Tibial nerve (tissue), 4 donors: ENCODE measurements at regions not wholly inside any gene's neighbourhood (a gene's known extent, or its start where the extent isn't known, plus 50 kb on each side); places are given as distances from the start of the nearest gene placed in this dataset.

ENCODE experiments used
- DNase-seq, 2 donors: peaks; one replicate each; pipeline ENCODE4 v3.0.0-alpha.2; 2019; ENCODE audit warnings: low spot score in 2 of 2
- H3K27ac ChIP-seq, 4 donors: fragments of 200-600 bp; sonication (generic) in 3 of 4; one replicate each; pipeline ENCODE4 v1.5.1; 2017 to 2019; ENCODE audit warnings: mild to moderate bottlenecking in 1 of 4
- H3K27me3 ChIP-seq, 2 donors: fragments of 200-600 bp; sonication (generic) in 1 of 2; one replicate each; pipeline versions ENCODE4 v1.5.1 to v1.6.0; 2017 to 2019
- H3K36me3 ChIP-seq, 3 donors: fragments of 200-600 bp; sonication (generic); one replicate each; pipeline ENCODE4 v1.5.1; 2018 to 2019
- H3K4me1 ChIP-seq, 4 donors: fragments of 200-600 bp; sonication (generic) in 3 of 4; one replicate each; pipeline ENCODE4 v1.5.1; 2017 to 2019
- H3K4me3 ChIP-seq, 4 donors: fragments of 200-600 bp; sonication (generic) in 3 of 4; one replicate each; pipeline ENCODE4 v1.5.1; 2017 to 2019; ENCODE audit warnings: mild to moderate bottlenecking in 1 of 4, moderate library complexity in 1 of 4
- H3K9me3 ChIP-seq, 4 donors: fragments of 200-600 bp; sonication (generic) in 3 of 4; one replicate each; pipeline ENCODE4 v1.5.1; 2017 to 2019
- CTCF ChIP-seq, 5 experiments: fragments of 200-600 bp in 3 of 5; fragments of 450-650 bp in 2 of 5; sonication (generic) in 3 of 5; IDR thresholded peaks; one replicate each; pipeline ENCODE4 v1.5.1; 2016 to 2019; ENCODE audit warnings: antibody characterized with exemption in 5 of 5, mild to moderate bottlenecking in 3 of 5, moderate library complexity in 2 of 5
- WGBS, 2 donors: methylation state at CpG; one replicate each; pipeline ENCODE4 v1.1.5; 2018; 5-methylcytosine and 5-hydroxymethylcytosine counted together

DNA sequence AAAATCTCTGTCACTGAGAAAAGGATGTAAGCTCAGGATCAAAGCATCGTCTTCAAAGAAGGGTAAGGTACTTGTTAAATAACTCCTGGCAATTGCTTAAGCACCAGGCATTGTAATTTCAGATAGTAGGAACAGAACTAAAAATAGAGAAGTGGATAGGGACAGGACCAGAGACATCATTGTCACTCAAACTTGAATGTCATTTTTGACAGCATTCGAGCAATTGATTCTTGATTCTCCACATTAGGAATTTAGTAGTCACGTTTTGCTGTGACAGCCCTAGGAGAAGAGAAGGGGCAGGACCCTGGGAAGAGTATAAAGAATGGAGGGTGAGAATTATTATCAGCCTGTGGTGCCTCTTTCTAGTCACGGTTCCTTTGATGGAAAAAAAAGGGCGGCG is 50.1 kb upstream of the BACH2 start:
- no peaks in the 10 kb centered on the region for H3K27me3 ChIP-seq
- WGBS, 2 donors = 65 to 74% methylated on average over 6 of the region's 6 CpGs

More for the DNA sequence above, 50.1 kb upstream of the BACH2 start:
- Histone ChIP-seq H3K27ac (no peak overlapping the region), H3K9me3 (no peaks in the 10 kb centered on the region), H3K4me3 (no peak overlapping the region), H3K4me1 (no peaks in the 10 kb centered on the region), H3K36me3 (no peaks in the 10 kb centered on the region)
- TF ChIP-seq CTCF (IDR thresholded peaks at IDR 0.05) = no peak
- no peak for DNase-seq
